ENCODE measurements at regions not wholly inside any gene's neighbourhood (a gene's known extent, or its start where the extent isn't known, plus 50 kb on each side); places are given as distances from the start of the nearest gene placed in this dataset.

DNA sequence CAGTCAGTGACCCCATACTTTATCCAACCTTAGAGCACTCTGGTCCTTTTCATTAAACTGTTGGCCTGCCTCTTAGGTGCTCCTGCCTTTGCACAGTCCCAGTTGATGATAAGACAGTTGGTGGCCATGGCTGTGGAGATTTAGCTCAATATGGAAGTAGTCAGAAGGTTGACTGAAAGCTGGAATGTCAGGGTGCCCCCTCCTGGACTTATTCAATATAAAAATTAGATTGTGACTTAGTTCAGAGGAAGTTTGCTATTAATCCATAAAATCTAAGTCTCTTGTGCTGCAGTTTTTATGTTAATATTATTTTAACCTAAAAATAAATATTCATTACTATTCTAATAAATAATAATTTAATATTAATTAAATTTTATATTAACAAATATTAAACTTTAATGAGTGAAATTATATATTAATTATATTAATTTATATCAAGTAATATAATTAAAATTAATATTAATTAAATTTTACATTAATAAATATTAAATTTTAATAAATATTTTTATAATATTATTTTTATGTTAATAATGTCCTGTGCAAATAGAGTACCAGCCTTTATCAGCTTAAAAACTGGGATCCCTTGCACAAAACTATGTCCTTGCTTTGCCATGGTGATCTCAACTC is 77.7 kb upstream of the ADAMTSL1 start:
- no peak for DNase-seq
- Mint-ChIP-seq H3K4me1 (no peaks in the 10 kb centered on the region), H3K36me3 (no peaks in the 10 kb centered on the region)

DNA sequence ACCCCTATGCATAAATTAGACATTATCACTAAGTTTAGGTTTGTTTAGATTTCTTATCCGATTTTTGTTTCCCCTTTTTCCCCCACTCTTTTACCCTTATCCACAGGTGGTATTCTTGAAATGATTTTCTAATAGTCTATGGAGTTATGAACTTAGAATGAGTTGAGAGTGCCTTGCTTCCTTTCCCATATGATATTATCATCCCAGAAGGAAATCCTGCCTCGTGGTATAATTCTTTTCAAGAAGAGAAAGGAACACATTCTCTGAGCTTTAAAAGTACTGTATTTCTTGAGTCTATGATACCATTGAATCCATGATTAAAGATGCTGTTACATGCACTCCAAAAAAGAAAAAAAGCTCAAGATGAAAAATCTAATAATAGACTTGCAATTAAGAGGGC is 76.9 kb upstream of the ADAMTSL1 start:
- ATAC-seq (replicated peaks) (no peak), DNase-seq (no peak)
- no peak overlapping the region for H3K4me3 Mint-ChIP-seq
- no peaks in the 10 kb centered on the region for H3K36me3 Mint-ChIP-seq
- no peaks in the 10 kb centered on the region for H3K27me3 Mint-ChIP-seq
- H3K9me3 Mint-ChIP-seq: no peaks in the 10 kb centered on the region
- no peaks in the 10 kb centered on the region for H3K4me1 Mint-ChIP-seq
- H3K27ac Mint-ChIP-seq: no peak overlapping the region

More for the DNA sequence above, 77.7 kb upstream of the ADAMTSL1 start:
- H3K4me3 Mint-ChIP-seq: no peak overlapping the region
- ATAC-seq (replicated peaks): no peak
- no peaks in the 10 kb centered on the region for H3K9me3 Mint-ChIP-seq
- no peak overlapping the region for H3K27ac Mint-ChIP-seq
- H3K27me3 Mint-ChIP-seq: no peaks in the 10 kb centered on the region

- Mint-ChIP-seq H3K9me3 (no peaks in the 10 kb centered on the region), H3K4me3 (no peak overlapping the region), H3K36me3 (no peaks in the 10 kb centered on the region), H3K27ac (no peak overlapping the region), H3K4me1 (no peaks in the 10 kb centered on the region), H3K27me3 (no peaks in the 10 kb centered on the region)
- ATAC-seq (replicated peaks) (no peak), DNase-seq (no peak)
Measured at GRCh38 chr9:18398038-18398437, 75.9 kb upstream of the ADAMTSL1 start.

- DNase-seq (no peak), ATAC-seq (replicated peaks) (no peak)
- Mint-ChIP-seq H3K4me3 (no peak overlapping the region), H3K9me3 (no peaks in the 10 kb centered on the region), H3K27me3 (peaks cover 0 to 7% of the 10 kb centered on the region in 2 donors), H3K36me3 (no peaks in the 10 kb centered on the region), H3K27ac (no peak overlapping the region), H3K4me1 (no peaks in the 10 kb centered on the region)
Measured at GRCh38 chr9:18404434-18405029, 69.4 kb upstream of the ADAMTSL1 start.

- H3K27me3 Mint-ChIP-seq: peaks cover 0 to 7% of the 10 kb centered on the region in 2 donors
- H3K4me1 Mint-ChIP-seq: no peaks in the 10 kb centered on the region
- ATAC-seq (replicated peaks): no peak
- DNase-seq: no peak
- H3K27ac Mint-ChIP-seq: no peak overlapping the region
- no peak overlapping the region for H3K4me3 Mint-ChIP-seq
- H3K36me3 Mint-ChIP-seq: no peaks in the 10 kb centered on the region
- no peaks in the 10 kb centered on the region for H3K9me3 Mint-ChIP-seq
Measured at GRCh38 chr9:18405240-18405639, 68.7 kb upstream of the ADAMTSL1 start.

- Mint-ChIP-seq H3K9me3 (no peaks in the 10 kb centered on the region), H3K4me1 (no peaks in the 10 kb centered on the region), H3K36me3 (no peaks in the 10 kb centered on the region), H3K27me3 (no peaks in the 10 kb centered on the region), H3K27ac (no peak overlapping the region), H3K4me3 (no peak overlapping the region)
- no peak for DNase-seq
- no peak for ATAC-seq (replicated peaks)
Measured at GRCh38 chr9:18410983-18411382, 63.0 kb upstream of the ADAMTSL1 start.

DNA sequence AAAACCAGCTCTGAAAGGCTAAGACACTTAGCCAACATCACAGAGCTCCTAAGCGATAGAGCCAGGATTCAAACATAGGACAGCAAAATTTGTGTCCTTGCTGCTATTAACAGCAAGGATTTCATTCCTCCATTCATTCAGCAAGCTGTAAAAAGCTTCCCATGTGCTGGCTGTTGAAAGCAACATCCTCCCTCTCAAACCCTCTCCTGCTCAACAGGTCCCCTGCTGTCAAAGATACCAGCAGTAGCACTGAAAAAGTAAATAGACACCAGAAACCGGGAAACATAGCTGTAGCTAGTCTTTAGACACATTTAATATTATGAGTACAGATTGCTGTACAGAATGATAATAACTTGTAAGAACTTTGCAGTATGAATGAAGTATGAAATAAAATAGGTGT is 52.6 kb upstream of the ADAMTSL1 start:
- Mint-ChIP-seq H3K27me3 (no peaks in the 10 kb centered on the region), H3K4me3 (no peak overlapping the region), H3K4me1 (no peaks in the 10 kb centered on the region), H3K27ac (no peak overlapping the region), H3K9me3 (peaks cover 0 to 4% of the 10 kb centered on the region in 2 donors), H3K36me3 (no peaks in the 10 kb centered on the region)
- no peak for ATAC-seq (replicated peaks)
- no peak for DNase-seq

DNA sequence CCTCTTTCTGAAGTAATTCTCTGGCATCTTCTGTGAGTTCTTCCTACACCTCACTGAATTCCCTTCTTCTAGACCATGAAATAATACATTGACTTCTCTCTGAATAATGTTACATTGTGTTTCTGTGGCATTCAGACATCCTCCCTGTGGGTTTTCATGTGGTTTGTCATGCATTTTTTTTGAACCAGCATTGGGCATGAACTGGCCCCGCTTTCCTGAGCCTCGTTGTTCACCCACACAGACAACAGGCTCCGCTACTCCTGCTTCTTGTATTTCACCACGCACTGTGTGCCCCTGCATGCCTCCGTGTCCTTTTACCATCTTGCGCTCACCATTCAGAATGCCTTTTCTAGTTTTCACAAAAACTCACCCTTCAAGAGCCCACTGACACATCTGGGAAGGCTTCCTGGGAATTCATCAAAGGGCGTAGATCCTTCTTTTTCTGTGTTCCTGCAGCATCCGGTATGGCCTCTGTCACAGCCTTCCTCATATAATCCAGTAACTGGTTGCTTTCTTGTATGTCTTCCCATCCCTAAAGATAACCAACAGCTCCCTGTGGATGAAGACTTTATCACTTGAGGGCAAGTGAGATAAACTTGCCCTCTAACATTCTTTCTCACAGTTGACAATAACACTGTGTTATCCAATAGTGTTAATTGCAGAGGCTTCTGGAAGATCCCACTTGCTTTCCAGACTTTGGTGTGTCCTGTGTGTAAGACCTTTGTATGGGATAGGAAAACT is 51.5 kb upstream of the ADAMTSL1 start:
- H3K27me3 Mint-ChIP-seq: no peaks in the 10 kb centered on the region
- no peaks in the 10 kb centered on the region for H3K4me1 Mint-ChIP-seq
- H3K4me3 Mint-ChIP-seq: no peak overlapping the region
- DNase-seq: no peak
- H3K36me3 Mint-ChIP-seq: no peaks in the 10 kb centered on the region
- peaks cover 0 to 4% of the 10 kb centered on the region in 2 donors for H3K9me3 Mint-ChIP-seq
- ATAC-seq (replicated peaks): no peak
- H3K27ac Mint-ChIP-seq: no peak overlapping the region

DNA sequence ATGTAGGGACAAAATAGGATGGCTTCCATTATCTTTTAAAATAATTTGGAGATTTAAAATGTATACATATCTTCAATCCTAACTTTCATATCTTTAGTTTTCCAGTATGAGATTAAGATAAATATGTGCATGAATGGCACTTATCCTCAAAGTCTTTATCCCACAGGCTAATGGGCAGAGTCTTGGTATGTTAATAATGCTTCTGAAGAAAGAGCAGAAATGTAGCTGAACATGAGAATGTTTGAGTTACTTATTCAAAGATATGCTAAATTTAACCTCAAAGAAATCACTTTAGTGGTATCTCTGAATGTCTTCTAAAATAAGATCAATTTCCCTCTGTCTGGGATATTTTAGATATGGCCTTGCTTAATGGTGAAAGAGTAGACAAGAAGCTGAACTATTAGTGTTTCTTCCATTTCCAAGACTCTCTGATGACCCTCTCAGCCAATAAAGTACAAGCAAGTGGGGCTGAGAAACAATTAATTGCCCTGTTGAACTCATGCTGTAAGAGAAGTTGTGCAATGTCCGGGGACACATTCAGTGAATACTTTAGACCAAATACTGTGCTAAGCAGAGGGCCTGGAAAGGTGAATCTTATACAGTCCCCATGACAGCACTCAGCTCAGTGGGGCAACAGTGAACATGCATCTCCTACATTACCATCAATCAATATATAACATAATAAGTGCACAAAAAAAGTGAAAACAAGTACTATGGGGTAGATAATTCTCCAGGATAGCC is 50.0 kb upstream of the ADAMTSL1 start:
- ATAC-seq (replicated peaks) (no peak), DNase-seq (no peak)
- H3K9me3 Mint-ChIP-seq: no peaks in the 10 kb centered on the region
- H3K4me1 Mint-ChIP-seq: no peaks in the 10 kb centered on the region
- no peaks in the 10 kb centered on the region for H3K27me3 Mint-ChIP-seq
- H3K36me3 Mint-ChIP-seq: no peaks in the 10 kb centered on the region
- no peak overlapping the region for H3K27ac Mint-ChIP-seq
- no peak overlapping the region for H3K4me3 Mint-ChIP-seq

All from stimulated activated naive B cell treated with anti-CD40 and anti-IgM and Interleukin-4, amounts not matched to agents 10 μg/mL and 1 μg/mL and 100 μg/mL, for 72 hours (primary cell).